Thoracic aorta (tissue), 2 donors: ENCODE measurements at regions not wholly inside any gene's neighbourhood (a gene's known extent, or its start where the extent isn't known, plus 50 kb on each side); places are given as distances from the start of the nearest gene placed in this dataset.

ENCODE experiments used
- ATAC-seq: fragments of 150-250 bp; one replicate; pipeline ENCODE4 v1.8.0; 2017; ENCODE audit warnings: low read depth; ENCODE audit not compliant: insufficient number of reproducible peaks, low FRiP score
- DNase-seq: peaks from one replicate; pipeline ENCODE4 v3.0.0-alpha.2; 2020; ENCODE audit warnings: low spot score
- H3K27ac ChIP-seq, 2 donors: fragments of 200-600 bp; sonication (generic); 1 replicate in 1 of 2; 2 replicates in 1 of 2; pipeline ENCODE4 v1.5.1; 2016; ENCODE audit warnings: mild to moderate bottlenecking in 2 of 2, moderate library complexity in 2 of 2
- H3K27me3 ChIP-seq: fragments of 200-600 bp; sonication (generic); replicated peaks from 2 replicates; pipeline ENCODE4 v1.6.0; 2016; ENCODE audit warnings: mild to moderate bottlenecking; ENCODE audit not compliant: insufficient read depth
- H3K36me3 ChIP-seq: fragments of 200-600 bp; sonication (generic); one replicate; pipeline ENCODE4 v1.5.1; 2016
- H3K4me1 ChIP-seq, 2 donors: fragments of 200-600 bp; sonication (generic); 1 replicate in 1 of 2; 2 replicates in 1 of 2; pipeline versions ENCODE4 v1.5.1 to v1.6.0; 2016; ENCODE audit warnings: low read depth in 2 of 2, mild to moderate bottlenecking in 1 of 2; ENCODE audit not compliant: control insufficient read depth in 1 of 2
- H3K4me3 ChIP-seq: fragments of 200-600 bp; sonication (generic); 2 replicates; pipeline ENCODE4 v1.5.1; 2016; ENCODE audit warnings: mild to moderate bottlenecking
- H3K9me3 ChIP-seq: fragments of 200-600 bp; sonication (generic); 2 replicates; pipeline ENCODE4 v1.5.1; 2016
- TF ChIP-seq, protein P1 (sequence below): fragments of 200-600 bp; sonication (generic); IDR thresholded peaks from one replicate; pipeline ENCODE4 v1.5.1; 2019; ENCODE audit warnings: antibody characterized with exemption

DNA sequence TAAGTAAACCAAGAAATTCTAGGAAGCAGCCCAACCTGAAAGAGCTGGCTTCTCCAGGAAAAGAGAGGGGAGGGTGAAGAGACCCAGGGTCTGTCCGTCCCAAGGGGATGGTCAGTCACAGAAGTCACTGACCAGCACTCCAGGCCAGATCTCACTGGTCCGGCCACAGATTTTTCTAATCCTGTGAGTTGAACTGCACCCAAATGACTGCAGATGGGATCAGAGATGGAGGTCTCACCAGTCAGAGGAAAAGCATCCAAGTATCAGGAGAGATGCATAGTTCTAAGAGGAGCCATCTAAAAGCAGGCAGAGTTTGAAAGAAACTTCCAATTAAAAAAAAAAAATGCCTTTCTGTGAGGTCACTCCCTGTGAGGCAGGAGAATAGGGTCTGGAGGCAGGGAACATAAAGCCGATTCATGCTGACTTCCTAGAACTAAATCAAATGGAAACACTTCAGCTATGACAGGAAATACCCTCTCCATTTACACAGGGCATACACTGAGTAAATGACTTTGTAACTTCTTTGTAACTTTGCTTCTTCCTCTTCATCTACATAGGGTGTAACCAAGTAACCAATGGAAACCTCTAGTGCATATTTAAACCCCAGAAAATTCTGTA is 144.5 kb downstream of the CCDC34 start:
- H3K4me3 ChIP-seq = no peak overlapping the region
- no peaks in the 10 kb centered on the region for H3K9me3 ChIP-seq
- no peak for DNase-seq
- no peaks in the 10 kb centered on the region for H3K27me3 ChIP-seq
- TF ChIP-seq, protein P1, sequence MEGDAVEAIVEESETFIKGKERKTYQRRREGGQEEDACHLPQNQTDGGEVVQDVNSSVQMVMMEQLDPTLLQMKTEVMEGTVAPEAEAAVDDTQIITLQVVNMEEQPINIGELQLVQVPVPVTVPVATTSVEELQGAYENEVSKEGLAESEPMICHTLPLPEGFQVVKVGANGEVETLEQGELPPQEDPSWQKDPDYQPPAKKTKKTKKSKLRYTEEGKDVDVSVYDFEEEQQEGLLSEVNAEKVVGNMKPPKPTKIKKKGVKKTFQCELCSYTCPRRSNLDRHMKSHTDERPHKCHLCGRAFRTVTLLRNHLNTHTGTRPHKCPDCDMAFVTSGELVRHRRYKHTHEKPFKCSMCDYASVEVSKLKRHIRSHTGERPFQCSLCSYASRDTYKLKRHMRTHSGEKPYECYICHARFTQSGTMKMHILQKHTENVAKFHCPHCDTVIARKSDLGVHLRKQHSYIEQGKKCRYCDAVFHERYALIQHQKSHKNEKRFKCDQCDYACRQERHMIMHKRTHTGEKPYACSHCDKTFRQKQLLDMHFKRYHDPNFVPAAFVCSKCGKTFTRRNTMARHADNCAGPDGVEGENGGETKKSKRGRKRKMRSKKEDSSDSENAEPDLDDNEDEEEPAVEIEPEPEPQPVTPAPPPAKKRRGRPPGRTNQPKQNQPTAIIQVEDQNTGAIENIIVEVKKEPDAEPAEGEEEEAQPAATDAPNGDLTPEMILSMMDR = no peak
- no peaks in the 10 kb centered on the region for H3K36me3 ChIP-seq
- peaks cover 1 to 18% of the 10 kb centered on the region in 2 donors for H3K4me1 ChIP-seq
- H3K27ac ChIP-seq = no peak overlapping the region
- ATAC-seq = no peak

DNA sequence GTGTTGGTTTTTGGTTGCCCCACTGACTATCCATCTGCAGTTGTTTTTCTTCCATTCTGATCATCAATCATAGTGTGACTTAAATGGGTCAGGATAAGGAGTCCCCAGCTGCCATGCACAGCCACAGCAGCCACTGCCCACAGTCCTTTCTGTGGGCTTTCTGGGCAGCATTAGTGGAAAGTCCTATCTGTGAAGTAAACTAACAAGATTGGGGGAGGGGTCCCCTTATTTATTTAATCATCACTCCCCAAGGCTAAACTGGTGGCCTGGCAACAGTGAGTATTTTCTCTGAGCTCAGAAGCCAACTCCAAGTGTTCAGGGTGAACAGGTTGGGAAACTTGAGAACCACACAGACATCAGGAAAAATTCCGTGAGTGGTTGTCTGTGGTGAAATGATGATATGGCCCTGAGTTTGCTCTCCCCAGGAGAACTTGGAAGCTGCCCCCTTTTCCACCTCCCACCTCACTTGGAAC is 145.0 kb downstream of the CCDC34 start:
- H3K36me3 ChIP-seq = no peaks in the 10 kb centered on the region
- H3K27ac ChIP-seq = no peak overlapping the region
- no peak overlapping the region for H3K4me3 ChIP-seq
- TF ChIP-seq, protein P1 = no peak
- no peak for ATAC-seq
- no peak for DNase-seq
- no peaks in the 10 kb centered on the region for H3K9me3 ChIP-seq
- peaks cover 6 to 24% of the 10 kb centered on the region in 2 donors for H3K4me1 ChIP-seq
- no peaks in the 10 kb centered on the region for H3K27me3 ChIP-seq

DNA sequence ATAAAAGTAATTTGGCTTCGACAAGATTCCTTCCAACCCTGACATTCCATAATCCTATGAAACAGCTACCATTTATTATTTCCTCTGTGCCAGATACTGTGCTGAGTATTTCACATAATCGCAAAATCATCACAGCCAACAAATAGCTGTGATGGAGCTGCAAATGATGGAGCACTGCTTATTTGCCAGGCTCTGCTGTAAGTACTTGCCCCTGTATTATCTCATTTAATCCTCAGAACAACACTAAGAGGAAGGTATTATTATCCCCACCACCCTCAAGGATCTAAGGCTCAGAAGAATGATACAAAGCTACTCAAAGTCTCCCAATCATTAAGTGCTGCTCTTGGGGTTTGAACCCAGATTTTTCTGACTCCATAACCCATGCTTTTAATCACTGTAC is 145.5 kb downstream of the CCDC34 start:
- no peak overlapping the region for H3K27ac ChIP-seq
- H3K4me1 ChIP-seq = peaks cover 8 to 27% of the 10 kb centered on the region in 2 donors
- ATAC-seq = no peak
- TF ChIP-seq, protein P1 = no peak
- no peaks in the 10 kb centered on the region for H3K9me3 ChIP-seq
- no peak for DNase-seq
- no peak overlapping the region for H3K4me3 ChIP-seq
- no peaks in the 10 kb centered on the region for H3K27me3 ChIP-seq
- no peaks in the 10 kb centered on the region for H3K36me3 ChIP-seq

DNA sequence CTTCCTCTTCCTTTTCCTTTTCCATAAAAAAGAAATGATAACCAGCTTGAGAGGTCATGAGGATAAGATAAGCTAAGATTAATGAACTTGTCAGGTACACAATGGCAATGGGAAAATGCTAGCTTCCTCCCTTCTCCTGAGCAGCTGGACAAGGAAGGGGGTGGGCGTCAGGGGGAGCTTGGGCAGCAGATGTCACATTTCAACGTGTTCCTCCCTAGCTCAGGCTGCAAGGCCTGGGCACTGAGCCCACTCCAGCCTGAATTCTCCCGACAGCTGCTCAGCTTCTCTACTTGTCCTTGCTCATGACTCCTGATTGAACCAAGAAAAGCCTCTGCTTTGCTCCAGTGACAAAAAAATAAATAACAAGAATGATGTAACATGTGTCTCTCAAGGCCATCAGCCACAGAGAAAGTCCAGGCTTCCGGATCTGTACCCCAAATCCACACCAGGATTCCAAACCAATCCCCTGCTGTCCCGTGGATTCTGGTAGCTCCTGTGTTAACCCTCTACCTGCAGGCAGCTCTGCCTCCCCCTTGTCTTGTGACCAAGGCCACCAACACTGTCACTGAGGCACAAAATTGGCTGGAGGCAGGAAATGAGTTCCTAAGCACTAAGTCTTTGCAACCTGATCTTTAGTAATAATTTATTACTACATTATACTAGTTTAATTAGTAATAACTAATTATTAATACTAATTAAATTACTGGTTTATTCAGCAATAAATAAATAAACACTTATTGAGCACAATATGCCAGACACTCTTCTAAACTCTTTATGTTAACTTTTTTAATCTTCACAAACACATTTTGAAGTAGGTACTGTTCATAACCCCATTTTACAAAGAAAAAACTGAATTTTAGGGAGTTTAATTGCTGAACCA is 146.5 kb downstream of the CCDC34 start:
- Histone ChIP-seq H3K9me3 (no peaks in the 10 kb centered on the region), H3K36me3 (no peaks in the 10 kb centered on the region), H3K27ac (no peak overlapping the region), H3K4me3 (no peak overlapping the region), H3K4me1 (peaks cover 8 to 27% of the 10 kb centered on the region in 2 donors), H3K27me3 (no peaks in the 10 kb centered on the region)
- DNase-seq = no peak
- TF ChIP-seq, protein P1 = no peak
- ATAC-seq = no peak

DNA sequence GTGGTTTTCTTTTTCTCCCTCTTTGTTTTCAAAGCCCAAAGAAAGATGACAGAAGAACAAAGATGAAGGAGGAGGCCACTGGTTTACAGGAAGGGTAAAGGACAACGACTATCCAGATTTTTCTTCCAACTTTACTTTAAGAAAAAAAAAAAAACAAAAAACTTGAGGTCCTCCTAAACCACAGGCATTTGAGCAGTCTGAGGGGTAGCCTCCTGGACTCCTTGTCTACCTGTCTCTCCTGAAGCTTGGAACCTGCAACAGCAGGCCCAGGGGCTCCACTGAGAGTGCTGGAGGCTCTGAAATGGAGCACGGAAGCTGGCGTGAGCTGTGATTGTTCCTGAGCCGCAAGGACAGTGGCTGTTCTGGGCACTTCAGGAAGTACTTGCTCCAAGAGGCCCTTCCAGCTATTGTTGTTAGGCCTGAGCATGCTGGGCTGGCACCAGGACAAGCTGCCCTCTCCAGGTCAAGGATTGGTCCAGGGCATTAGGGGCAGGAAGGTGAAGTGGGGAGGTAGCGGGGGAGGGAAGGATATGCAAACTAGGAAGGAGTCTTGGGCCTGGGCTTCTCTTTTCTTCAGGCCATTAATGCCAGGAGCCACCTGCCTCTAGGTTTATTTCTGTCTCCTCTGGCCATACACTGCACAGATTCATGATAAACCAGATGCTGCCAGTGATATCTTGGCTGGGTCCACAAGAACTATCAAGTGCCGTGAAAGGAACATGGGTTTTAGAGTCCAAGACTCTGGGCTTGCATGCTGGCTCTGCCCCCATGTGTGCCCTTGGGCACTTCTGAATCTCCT is 147.3 kb downstream of the CCDC34 start:
- ATAC-seq = no peak
- Histone ChIP-seq H3K27ac (no peak overlapping the region), H3K4me3 (no peak overlapping the region), H3K36me3 (no peaks in the 10 kb centered on the region), H3K9me3 (no peaks in the 10 kb centered on the region), H3K4me1 (peaks cover 8 to 27% of the 10 kb centered on the region in 2 donors), H3K27me3 (no peaks in the 10 kb centered on the region)
- TF ChIP-seq, protein P1 = no peak
- no peak for DNase-seq
